ENCODE measurements at regions not wholly inside any gene's neighbourhood (a gene's known extent, or its start where the extent isn't known, plus 50 kb on each side); places are given as distances from the start of the nearest gene placed in this dataset.

- H3K4me2 ChIP-seq (ENCODE audit: low read depth, low read length, poor library complexity, severe bottlenecking) = no peak overlapping the region
- H3K27ac ChIP-seq (ENCODE audit: low read depth, low read length) = no peak overlapping the region
- no peaks in the 10 kb centered on the region for H3K9me3 ChIP-seq (ENCODE audit: insufficient read depth, low read length)
- H3K9me2 ChIP-seq (replicated peaks; ENCODE audit: insufficient read depth, low read length) = no peaks in the 10 kb centered on the region
- H3K27me3 ChIP-seq (ENCODE audit: low read length) = no peaks in the 10 kb centered on the region
- no peaks in the 10 kb centered on the region for H3F3A ChIP-seq (ENCODE audit: insufficient read depth)
- H2AFZ ChIP-seq (ENCODE audit: low read depth, low read length, severe bottlenecking) = no peak overlapping the region
- H3K36me3 ChIP-seq (ENCODE audit: low read length) = no peaks in the 10 kb centered on the region
- H4K20me1 ChIP-seq (ENCODE audit: low read depth, low read length) = no peaks in the 10 kb centered on the region
- H3K4me3 ChIP-seq (ENCODE audit: insufficient read depth, low read length, poor library complexity, severe bottlenecking) = no peak overlapping the region
- no peaks in the 10 kb centered on the region for H3K79me2 ChIP-seq (ENCODE audit: insufficient read depth, low read length)
- no peak overlapping the region for H3K9ac ChIP-seq (ENCODE audit: low read length)
- TF ChIP-seq CTCF (IDR thresholded peaks at IDR 0.05; ENCODE audit: insufficient read depth, low read length, poor library complexity, severe bottlenecking) (no peak), EZH2phosphoT487 (conservative IDR thresholded peaks at IDR 0.05; ENCODE audit: low read length) (no peak)
Observed at GRCh38 chr1:242856289-242856688, 331.8 kb upstream of the PLD5 start.

DNA sequence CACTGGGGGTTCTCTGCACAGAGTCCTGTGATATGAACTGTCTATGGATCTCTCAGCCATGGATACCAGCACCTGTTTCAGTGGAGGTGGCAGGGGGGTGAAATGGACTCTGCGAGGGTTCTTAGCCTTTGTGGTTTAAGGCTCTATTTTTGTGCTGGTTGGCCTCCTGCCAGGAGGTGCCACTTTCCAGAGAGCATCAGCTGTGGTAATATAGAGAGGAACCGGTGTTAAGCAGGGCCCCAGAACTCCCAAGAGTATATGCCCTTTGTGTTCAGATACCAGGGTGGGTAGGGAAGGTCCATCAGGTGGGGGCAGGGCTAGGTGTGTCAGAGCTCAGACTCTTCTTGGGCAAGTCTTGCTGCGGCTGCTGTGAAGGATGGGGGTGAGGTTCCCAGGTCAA is 330.0 kb upstream of the PLD5 start:
- Histone ChIP-seq H3K9me3 (ENCODE audit: insufficient read depth, low read length) (no peaks in the 10 kb centered on the region), H3K4me3 (ENCODE audit: insufficient read depth, low read length, poor library complexity, severe bottlenecking) (no peak overlapping the region), H3K4me2 (ENCODE audit: low read depth, low read length, poor library complexity, severe bottlenecking) (no peak overlapping the region), H3K27ac (ENCODE audit: low read depth, low read length) (no peak overlapping the region), H3K27me3 (ENCODE audit: low read length) (no peaks in the 10 kb centered on the region), H2AFZ (ENCODE audit: low read depth, low read length, severe bottlenecking) (no peak overlapping the region), H3K36me3 (ENCODE audit: low read length) (no peaks in the 10 kb centered on the region), H3K9ac (ENCODE audit: low read length) (no peak overlapping the region), H3F3A (ENCODE audit: insufficient read depth) (no peaks in the 10 kb centered on the region), H3K9me2 (replicated peaks; ENCODE audit: insufficient read depth, low read length) (no peaks in the 10 kb centered on the region), H4K20me1 (ENCODE audit: low read depth, low read length) (no peaks in the 10 kb centered on the region), H3K79me2 (ENCODE audit: insufficient read depth, low read length) (no peaks in the 10 kb centered on the region)
- TF ChIP-seq CTCF (IDR thresholded peaks at IDR 0.05; ENCODE audit: insufficient read depth, low read length, poor library complexity, severe bottlenecking) (no peak), EZH2phosphoT487 (conservative IDR thresholded peaks at IDR 0.05; ENCODE audit: low read length) (no peak)

DNA sequence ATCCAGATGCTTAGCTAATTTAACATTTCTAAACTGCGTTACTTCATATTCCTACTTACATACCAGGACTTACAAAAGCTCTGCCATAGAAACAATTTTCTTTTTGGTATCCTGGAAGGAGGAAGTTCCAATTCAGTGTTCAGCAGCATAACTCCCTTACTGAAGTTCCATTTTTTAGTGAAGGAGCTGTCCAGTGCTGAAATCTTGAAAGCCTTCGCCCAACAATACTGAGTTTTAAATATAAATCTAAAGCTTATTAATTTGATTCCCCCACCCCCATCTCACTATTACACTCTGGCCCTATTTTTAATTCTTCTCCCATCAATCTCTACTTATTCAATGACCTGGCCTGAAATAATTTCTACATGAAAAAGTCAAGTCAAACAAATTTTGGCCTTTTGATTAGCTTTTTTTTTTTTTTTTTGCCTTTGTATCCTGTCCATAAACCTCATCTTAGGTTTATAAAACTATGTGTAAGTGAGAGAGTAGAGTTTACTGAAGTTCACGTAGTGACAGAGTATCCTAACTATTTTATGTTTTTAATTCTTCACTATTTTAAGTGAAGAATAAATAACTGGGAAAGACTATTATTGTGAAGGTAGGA is 323.0 kb upstream of the PLD5 start:
- 0 out of 2 replicates have a peak, but pooled peaks cover 3% of the 10 kb centered on the region for H3K9me2 ChIP-seq (replicated peaks; ENCODE audit: insufficient read depth, low read length)
- no peaks in the 10 kb centered on the region for H3K79me2 ChIP-seq (ENCODE audit: insufficient read depth, low read length)
- H3K9ac ChIP-seq (ENCODE audit: low read length) = no peak overlapping the region
- H4K20me1 ChIP-seq (ENCODE audit: low read depth, low read length) = no peaks in the 10 kb centered on the region
- no peak overlapping the region for H3K27ac ChIP-seq (ENCODE audit: low read depth, low read length)
- TF ChIP-seq CTCF (IDR thresholded peaks at IDR 0.05; ENCODE audit: insufficient read depth, low read length, poor library complexity, severe bottlenecking) (no peak), EZH2phosphoT487 (conservative IDR thresholded peaks at IDR 0.05; ENCODE audit: low read length) (no peak)
- peaks cover 4% of the 10 kb centered on the region; the same call in 1 of the 2 replicates for H3K27me3 ChIP-seq (ENCODE audit: low read length)
- no peaks in the 10 kb centered on the region for H3F3A ChIP-seq (ENCODE audit: insufficient read depth)
- H3K9me3 ChIP-seq (ENCODE audit: insufficient read depth, low read length) = no peaks in the 10 kb centered on the region
- H3K4me2 ChIP-seq (ENCODE audit: low read depth, low read length, poor library complexity, severe bottlenecking) = no peak overlapping the region
- no peaks in the 10 kb centered on the region for H3K36me3 ChIP-seq (ENCODE audit: low read length)
- H2AFZ ChIP-seq (ENCODE audit: low read depth, low read length, severe bottlenecking) = no peak overlapping the region
- H3K4me3 ChIP-seq (ENCODE audit: insufficient read depth, low read length, poor library complexity, severe bottlenecking) = no peak overlapping the region

Data from SU-DHL-6 (cell line).